ENCODE measurements at regions not wholly inside any gene's neighbourhood (a gene's known extent, or its start where the extent isn't known, plus 50 kb on each side); places are given as distances from the start of the nearest gene placed in this dataset.

DNA sequence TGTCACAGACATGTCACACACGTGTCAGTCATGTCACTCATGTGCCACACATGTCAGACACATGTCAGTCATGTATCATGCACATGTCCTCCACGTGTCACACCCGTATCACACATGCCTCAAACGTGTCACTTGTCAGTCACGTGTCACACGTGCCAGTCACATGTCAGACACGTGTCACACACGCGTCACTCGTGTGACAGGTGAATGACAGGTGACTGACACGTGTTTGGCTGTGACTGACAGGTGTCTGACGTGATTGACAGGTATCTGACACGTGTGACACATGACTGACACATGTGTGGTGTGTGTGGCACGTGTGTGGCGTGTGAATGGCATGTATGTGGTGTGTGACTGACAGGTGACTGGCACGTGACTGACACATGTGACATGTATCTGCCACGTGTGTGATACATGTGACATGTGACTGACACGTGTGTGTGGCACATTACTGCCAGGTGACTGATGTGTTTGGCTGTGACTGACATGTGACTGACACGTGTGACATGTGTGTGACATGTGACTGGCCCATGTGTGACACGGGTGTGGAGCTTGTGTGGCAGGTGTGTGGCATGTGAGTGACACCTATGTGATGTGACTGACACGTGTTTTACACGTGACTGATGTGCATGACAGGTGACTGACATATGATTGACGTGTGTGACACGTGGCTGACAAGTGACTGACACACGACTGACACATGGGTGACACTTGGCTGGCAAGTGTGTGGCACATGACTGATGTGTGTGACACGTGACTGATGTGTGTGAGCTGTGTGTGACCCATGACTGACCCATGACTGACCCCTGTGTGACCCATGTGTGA lies 90.7 kb upstream of the GPC3 start:
- no peak for TF ChIP-seq CTCF (conservative IDR thresholded peaks at IDR 0.05)
- TF ChIP-seq EZH2 (IDR thresholded peaks at IDR 0.05; ENCODE audit: low read depth): no peak

Data from PC-9 (cell line).